ENCODE measurements at regions not wholly inside any gene's neighbourhood (a gene's known extent, or its start where the extent isn't known, plus 50 kb on each side); places are given as distances from the start of the nearest gene placed in this dataset.

DNA sequence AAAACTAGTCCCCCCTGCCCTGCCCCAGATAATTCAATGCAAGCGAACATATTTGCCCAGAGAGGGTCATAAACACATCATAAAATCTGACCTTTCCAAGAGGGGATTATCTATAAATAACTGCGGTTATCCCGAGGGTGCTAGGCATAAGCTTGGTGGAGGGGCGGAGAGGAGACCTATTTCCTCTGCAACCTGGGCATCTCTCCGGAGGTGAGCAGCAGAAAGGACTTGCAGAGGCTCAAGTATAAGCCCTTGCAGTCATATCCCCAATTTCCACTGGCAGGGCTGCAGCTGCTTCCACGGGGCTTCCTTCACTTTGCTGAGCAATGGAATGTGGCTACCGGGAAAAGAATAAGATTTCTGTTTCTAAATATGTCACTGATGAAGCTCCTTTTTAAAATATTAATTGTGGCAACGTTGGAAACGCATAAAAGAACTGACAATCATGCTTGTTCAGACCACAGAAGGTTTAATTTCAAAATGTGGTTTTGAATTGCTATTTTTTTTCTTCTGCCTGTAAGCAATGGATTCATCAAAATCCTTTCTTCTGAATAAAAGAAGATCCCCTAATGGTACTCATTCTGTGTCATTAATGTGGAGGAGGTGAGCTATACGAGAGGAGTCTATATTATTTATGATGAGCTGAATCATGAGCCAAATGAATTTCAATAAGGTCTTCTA is 268.9 kb upstream of the ATP2B1 start:
- no peak overlapping the region for H3K4me3 ChIP-seq (ENCODE audit: control insufficient read depth, low read depth, low read length)

DNA sequence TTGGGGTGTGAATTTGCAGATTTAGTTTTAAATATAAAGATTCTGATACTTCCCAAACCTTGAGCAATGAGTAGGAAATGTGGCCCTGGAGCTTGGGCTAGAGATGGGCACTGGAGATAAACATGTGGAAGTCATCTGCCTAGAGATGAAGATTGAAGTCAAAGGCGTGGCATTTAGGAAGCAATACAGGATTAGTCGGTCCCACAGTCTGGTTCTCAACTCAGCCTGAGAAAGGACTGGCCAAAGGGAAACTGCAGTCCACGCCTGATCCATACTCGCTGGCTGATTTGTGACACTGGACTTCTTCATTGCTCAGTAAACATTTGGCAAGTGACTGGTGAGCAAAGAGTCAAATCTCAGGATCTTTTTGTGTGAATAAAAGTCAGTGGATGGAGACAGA is 268.2 kb upstream of the ATP2B1 start:
- TF ChIP-seq, protein P1, sequence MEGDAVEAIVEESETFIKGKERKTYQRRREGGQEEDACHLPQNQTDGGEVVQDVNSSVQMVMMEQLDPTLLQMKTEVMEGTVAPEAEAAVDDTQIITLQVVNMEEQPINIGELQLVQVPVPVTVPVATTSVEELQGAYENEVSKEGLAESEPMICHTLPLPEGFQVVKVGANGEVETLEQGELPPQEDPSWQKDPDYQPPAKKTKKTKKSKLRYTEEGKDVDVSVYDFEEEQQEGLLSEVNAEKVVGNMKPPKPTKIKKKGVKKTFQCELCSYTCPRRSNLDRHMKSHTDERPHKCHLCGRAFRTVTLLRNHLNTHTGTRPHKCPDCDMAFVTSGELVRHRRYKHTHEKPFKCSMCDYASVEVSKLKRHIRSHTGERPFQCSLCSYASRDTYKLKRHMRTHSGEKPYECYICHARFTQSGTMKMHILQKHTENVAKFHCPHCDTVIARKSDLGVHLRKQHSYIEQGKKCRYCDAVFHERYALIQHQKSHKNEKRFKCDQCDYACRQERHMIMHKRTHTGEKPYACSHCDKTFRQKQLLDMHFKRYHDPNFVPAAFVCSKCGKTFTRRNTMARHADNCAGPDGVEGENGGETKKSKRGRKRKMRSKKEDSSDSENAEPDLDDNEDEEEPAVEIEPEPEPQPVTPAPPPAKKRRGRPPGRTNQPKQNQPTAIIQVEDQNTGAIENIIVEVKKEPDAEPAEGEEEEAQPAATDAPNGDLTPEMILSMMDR (conservative IDR thresholded peaks at IDR 0.05; ENCODE audit: control insufficient read depth, insufficient read depth, low read depth, low read length) = no peak
- H3K4me3 ChIP-seq (ENCODE audit: control insufficient read depth, low read depth, low read length) = no peak overlapping the region
- DNase-seq (ENCODE audit: low read depth) = no peak

More for the DNA sequence above, 268.9 kb upstream of the ATP2B1 start:
- TF ChIP-seq, protein P1 (conservative IDR thresholded peaks at IDR 0.05; ENCODE audit: control insufficient read depth, insufficient read depth, low read depth, low read length) = no peak
- DNase-seq (ENCODE audit: low read depth) = peak; percentile 56

DNA sequence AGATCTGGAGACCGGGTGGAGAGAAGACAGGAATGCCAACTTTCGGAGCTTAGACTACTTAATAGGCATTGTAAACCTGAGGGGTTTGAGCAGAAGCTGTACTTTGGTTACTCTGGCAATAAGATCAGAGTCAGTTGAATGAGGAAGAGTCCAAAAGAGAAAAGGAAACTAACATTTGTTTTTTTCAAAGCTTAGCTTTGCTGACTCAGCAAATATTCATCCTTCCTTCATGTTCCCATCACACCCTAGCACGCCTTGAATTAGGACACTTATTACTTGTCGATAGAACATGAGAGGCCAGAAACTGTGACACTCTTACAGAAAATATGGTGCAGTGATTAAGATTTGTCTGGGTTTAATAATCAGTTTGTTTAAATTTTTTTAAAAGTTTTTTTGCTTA is 266.9 kb upstream of the ATP2B1 start:
- TF ChIP-seq, protein P1 (conservative IDR thresholded peaks at IDR 0.05; ENCODE audit: control insufficient read depth, insufficient read depth, low read depth, low read length) = no peak
- no peak for DNase-seq (ENCODE audit: low read depth)

DNA sequence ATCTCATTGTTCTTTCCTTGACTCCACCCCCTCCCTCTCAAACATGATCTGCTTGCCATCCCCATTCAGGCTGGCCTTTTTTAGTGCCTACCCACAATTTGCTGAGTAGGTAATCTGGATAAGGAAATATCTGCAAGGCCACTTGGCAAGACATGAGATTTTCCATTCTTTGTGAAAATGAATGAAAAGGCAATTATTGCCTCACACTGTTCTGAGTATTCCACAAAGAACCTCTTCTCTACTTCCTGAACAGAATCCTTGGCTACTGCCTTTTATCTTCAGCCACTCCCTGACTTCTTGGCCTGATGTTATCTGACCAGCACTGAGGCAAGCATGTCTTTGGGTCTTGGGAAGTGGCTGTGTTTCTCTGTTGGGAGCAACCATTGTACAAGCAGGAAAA is 263.2 kb upstream of the ATP2B1 start:
- no peak for DNase-seq (ENCODE audit: low read depth)
- no peak overlapping the region for H3K4me3 ChIP-seq (ENCODE audit: control insufficient read depth, low read depth, low read length)
- TF ChIP-seq, protein P1 (conservative IDR thresholded peaks at IDR 0.05; ENCODE audit: control insufficient read depth, insufficient read depth, low read depth, low read length) = no peak

More for the DNA sequence above, 266.9 kb upstream of the ATP2B1 start:
- no peak overlapping the region for H3K4me3 ChIP-seq (ENCODE audit: control insufficient read depth, low read depth, low read length)

DNA sequence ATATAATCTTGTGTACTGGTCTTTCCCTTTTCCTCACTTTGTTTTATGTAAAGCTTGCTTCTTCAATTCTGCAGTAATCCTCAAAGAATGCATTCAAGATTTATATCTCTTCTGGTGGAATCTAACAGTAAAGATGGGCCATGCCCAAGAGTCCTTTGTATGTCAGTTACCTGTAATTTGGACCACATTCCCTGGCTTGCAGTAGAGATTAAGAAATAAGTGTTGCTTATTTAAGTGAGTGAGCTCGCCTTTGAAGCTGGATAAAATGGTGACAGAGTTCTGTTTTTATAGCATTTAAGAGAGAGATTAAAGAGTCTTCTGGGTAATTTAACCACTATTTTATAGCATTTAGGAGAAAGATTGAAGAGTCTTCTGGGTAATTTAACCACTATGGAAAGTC is 262.1 kb upstream of the ATP2B1 start:
- TF ChIP-seq, protein P1 (conservative IDR thresholded peaks at IDR 0.05; ENCODE audit: control insufficient read depth, insufficient read depth, low read depth, low read length) = no peak
- H3K4me3 ChIP-seq (ENCODE audit: control insufficient read depth, low read depth, low read length) = no peak overlapping the region
- no peak for DNase-seq (ENCODE audit: low read depth)

DNA sequence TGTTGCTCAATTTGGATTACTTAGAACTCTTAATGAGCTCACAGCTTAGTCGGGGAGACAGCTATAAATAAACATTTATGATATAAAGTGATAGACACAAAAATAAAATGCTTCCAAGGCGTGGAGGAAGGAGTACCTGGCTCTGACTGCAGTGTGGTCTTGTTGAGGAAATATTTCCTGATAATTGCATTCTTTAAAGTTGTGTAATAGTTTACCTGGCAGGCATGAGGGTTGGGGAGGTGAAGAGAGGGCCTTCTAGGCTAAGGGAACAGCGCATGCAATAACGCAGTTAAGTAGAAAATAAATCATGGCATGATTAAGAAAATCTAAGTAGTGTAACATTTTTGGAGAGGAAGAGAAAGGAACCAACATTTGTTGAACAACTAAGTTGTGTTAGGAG is 260.5 kb upstream of the ATP2B1 start:
- no peak for DNase-seq (ENCODE audit: low read depth)
- H3K4me3 ChIP-seq (ENCODE audit: control insufficient read depth, low read depth, low read length) = no peak overlapping the region
- TF ChIP-seq, protein P1 (conservative IDR thresholded peaks at IDR 0.05; ENCODE audit: control insufficient read depth, insufficient read depth, low read depth, low read length) = no peak

Data from fibroblast of mammary gland (primary cell).